Right lobe of liver (tissue), 4 donors: ENCODE measurements at regions not wholly inside any gene's neighbourhood (a gene's known extent, or its start where the extent isn't known, plus 50 kb on each side); places are given as distances from the start of the nearest gene placed in this dataset.
"Not testable (repeated sequence)": the region's sequence is repeated elsewhere in the genome, so short reads cannot be mapped to it uniquely, and the experiment has no call there.

Experiments used
- POLR2A ChIP-seq: fragments of 450-650 bp; IDR thresholded peaks from one replicate; pipeline ENCODE4 v1.6.1; 2017; ENCODE audit warnings: antibody characterized with exemption, mild to moderate bottlenecking
- TF ChIP-seq, protein P1 (sequence below), 4 donors: fragments of 200-600 bp in 3 of 4; fragments of 450-650 bp in 1 of 4; IDR thresholded peaks; one replicate each; pipeline versions ENCODE4 v1.5.1 to v1.8.0; 2016 to 2022; ENCODE audit warnings: antibody characterized with exemption in 4 of 4, mild to moderate bottlenecking in 2 of 4
- donor health status: DM: no; HTN: no; CAD: no.
- donor health status: DM: no; HTN: no; CAD: no.
- donor health status: DM: no; HTN: yes; CAD: no.

DNA sequence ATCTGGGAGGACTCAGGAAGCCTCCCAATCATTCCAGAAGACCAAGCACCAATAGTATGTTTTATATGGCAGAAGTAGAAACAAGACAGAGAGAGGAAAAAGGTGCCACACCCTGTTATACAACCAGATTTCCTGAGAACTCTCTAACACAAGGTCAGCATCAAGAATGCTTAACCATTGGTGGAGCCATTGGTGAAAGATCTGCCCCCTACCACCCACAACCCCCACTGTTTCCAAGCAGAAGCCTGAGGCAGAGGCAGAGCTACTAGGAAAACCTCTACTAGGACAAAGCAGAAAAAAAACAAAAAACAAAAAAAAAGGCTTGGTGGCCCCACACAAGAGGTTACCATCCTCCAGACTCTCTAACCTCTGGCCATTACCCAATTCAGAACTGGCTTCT, 336.2 kb downstream of the FOXD4L4 start:
- not testable (repeated sequence) for TF ChIP-seq POLR2A
- TF ChIP-seq, protein P1, sequence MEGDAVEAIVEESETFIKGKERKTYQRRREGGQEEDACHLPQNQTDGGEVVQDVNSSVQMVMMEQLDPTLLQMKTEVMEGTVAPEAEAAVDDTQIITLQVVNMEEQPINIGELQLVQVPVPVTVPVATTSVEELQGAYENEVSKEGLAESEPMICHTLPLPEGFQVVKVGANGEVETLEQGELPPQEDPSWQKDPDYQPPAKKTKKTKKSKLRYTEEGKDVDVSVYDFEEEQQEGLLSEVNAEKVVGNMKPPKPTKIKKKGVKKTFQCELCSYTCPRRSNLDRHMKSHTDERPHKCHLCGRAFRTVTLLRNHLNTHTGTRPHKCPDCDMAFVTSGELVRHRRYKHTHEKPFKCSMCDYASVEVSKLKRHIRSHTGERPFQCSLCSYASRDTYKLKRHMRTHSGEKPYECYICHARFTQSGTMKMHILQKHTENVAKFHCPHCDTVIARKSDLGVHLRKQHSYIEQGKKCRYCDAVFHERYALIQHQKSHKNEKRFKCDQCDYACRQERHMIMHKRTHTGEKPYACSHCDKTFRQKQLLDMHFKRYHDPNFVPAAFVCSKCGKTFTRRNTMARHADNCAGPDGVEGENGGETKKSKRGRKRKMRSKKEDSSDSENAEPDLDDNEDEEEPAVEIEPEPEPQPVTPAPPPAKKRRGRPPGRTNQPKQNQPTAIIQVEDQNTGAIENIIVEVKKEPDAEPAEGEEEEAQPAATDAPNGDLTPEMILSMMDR (IDR thresholded peaks at IDR 0.05): not testable (repeated sequence)
